GM21367 (cell line): ENCODE measurements at regions not wholly inside any gene's neighbourhood (a gene's known extent, or its start where the extent isn't known, plus 50 kb on each side); places are given as distances from the start of the nearest gene placed in this dataset.
"Not testable (repeated sequence)": the region's sequence is repeated elsewhere in the genome, so short reads cannot be mapped to it uniquely, and the experiment has no call there.

ENCODE experiments used
- ATAC-seq: cut with Tn5 transposase; IDR thresholded peaks from one replicate; pipeline ENCODE4 v1.9.1; 2021; ENCODE audit not compliant: unreplicated experiment

- ATAC-seq, result no peak
Observed at GRCh38 chr9:96067004-96067403, 191.5 kb downstream of the ERCC6L2 start.

- no peak for ATAC-seq
Observed at GRCh38 chr9:96065482-96066251, 190.2 kb downstream of the ERCC6L2 start.

GRCh38 chr9:96064826-96065481 is 189.5 kb downstream of the ERCC6L2 start:
- no peak for ATAC-seq

GRCh38 chr9:96062854-96063253 is 187.4 kb downstream of the ERCC6L2 start:
- no peak for ATAC-seq

- no peak for ATAC-seq
Observed at GRCh38 chr9:96062031-96062430, 186.5 kb downstream of the ERCC6L2 start.

GRCh38 chr9:96061293-96061987 is 185.9 kb downstream of the ERCC6L2 start:
- ATAC-seq, result no peak

GRCh38 chr9:96058218-96058617 is 182.7 kb downstream of the ERCC6L2 start:
- no peak for ATAC-seq

GRCh38 chr9:96057155-96057554 is 181.7 kb downstream of the ERCC6L2 start:
- ATAC-seq, result no peak

GRCh38 chr9:96056226-96056625 is 180.7 kb downstream of the ERCC6L2 start:
- ATAC-seq, result no peak

GRCh38 chr9:96054248-96054647 is 178.8 kb downstream of the ERCC6L2 start:
- not testable (repeated sequence) for ATAC-seq

- ATAC-seq, result no peak
Observed at GRCh38 chr9:96052686-96053085, 177.2 kb downstream of the ERCC6L2 start.

GRCh38 chr9:96051423-96051822 is 175.9 kb downstream of the ERCC6L2 start:
- ATAC-seq, result no peak

GRCh38 chr9:96050861-96051155 is 175.3 kb downstream of the ERCC6L2 start:
- no peak for ATAC-seq

- ATAC-seq, result no peak
Observed at GRCh38 chr9:96050048-96050860, 174.8 kb downstream of the ERCC6L2 start.

- ATAC-seq, result no peak
Observed at GRCh38 chr9:96048956-96049831, 173.7 kb downstream of the ERCC6L2 start.

GRCh38 chr9:96048104-96048955 is 172.8 kb downstream of the ERCC6L2 start:
- no peak for ATAC-seq

- ATAC-seq, result no peak
Observed at GRCh38 chr9:96047741-96048103, 172.2 kb downstream of the ERCC6L2 start.

- ATAC-seq, result no peak
Observed at GRCh38 chr9:96047116-96047639, 171.7 kb downstream of the ERCC6L2 start.

- no peak for ATAC-seq
Observed at GRCh38 chr9:96045811-96046210, 170.3 kb downstream of the ERCC6L2 start.
